Lung (tissue), 11 donors: ENCODE measurements at regions not wholly inside any gene's neighbourhood (a gene's known extent, or its start where the extent isn't known, plus 50 kb on each side); places are given as distances from the start of the nearest gene placed in this dataset.

Source experiments
- ATAC-seq: fragments of 200-7000 bp; cut with Tn5 transposase; one replicate; pipeline ENCODE4 v1.9.1; 2020; ENCODE audit warnings: moderate number of reproducible peaks; ENCODE audit not compliant: insufficient read depth, low FRiP score
- DNase-seq, 3 donors: peaks; one replicate each; pipeline ENCODE4 v3.0.0-alpha.2; 2013 to 2017
- H3K27ac ChIP-seq, 2 donors: one replicate each; pipeline ENCODE4 v1.5.1; 2013; ENCODE audit warnings: mild to moderate bottlenecking in 2 of 2, moderate library complexity in 2 of 2, control low read depth in 1 of 2, inconsistent platforms in 1 of 2, low read depth in 1 of 2, low read length in 1 of 2
- H3K27me3 ChIP-seq, 3 donors: one replicate each; pipeline ENCODE4 v1.5.1; 2013; ENCODE audit warnings: low read length in 2 of 3; ENCODE audit not compliant: control insufficient read depth in 3 of 3, insufficient read depth in 3 of 3
- H3K36me3 ChIP-seq, 4 donors: one replicate each; pipeline ENCODE4 v1.5.1; 2013; ENCODE audit warnings: low read length in 4 of 4, mild to moderate bottlenecking in 1 of 4, moderate library complexity in 1 of 4; ENCODE audit not compliant: control insufficient read depth in 4 of 4, insufficient read depth in 4 of 4
- H3K4me1 ChIP-seq, 5 donors: one replicate each; pipeline ENCODE4 v1.5.1; 2013; ENCODE audit warnings: low read length in 5 of 5, mild to moderate bottlenecking in 2 of 5, moderate library complexity in 1 of 5; ENCODE audit not compliant: control insufficient read depth in 5 of 5, insufficient read depth in 5 of 5
- H3K4me3 ChIP-seq: one replicate; pipeline ENCODE4 v1.5.1; 2013; ENCODE audit warnings: mild to moderate bottlenecking, control low read depth, moderate library complexity
- H3K9ac ChIP-seq, 2 donors: one replicate each; pipeline ENCODE4 v1.5.1; 2013; ENCODE audit warnings: low read length in 2 of 2, control low read depth in 1 of 2; ENCODE audit not compliant: insufficient read depth in 1 of 2
- H3K9me3 ChIP-seq, 4 donors: one replicate each; pipeline ENCODE4 v1.5.1; 2013; ENCODE audit warnings: low read length in 3 of 4, mild to moderate bottlenecking in 1 of 4, moderate library complexity in 1 of 4; ENCODE audit not compliant: control insufficient read depth in 4 of 4, insufficient read depth in 3 of 4
- WGBS, 2 donors: extraction: QIAGEN DNeasy Blood & Tissue Kit; methylation state at CpG; one replicate each; pipeline ENCODE4 v1.1.7; 2013; 5-methylcytosine and 5-hydroxymethylcytosine counted together
- TF ChIP-seq, protein P1 (sequence below): IDR thresholded peaks from 2 replicates; pipeline ENCODE4 v1.5.1; 2012; ENCODE audit warnings: mild to moderate bottlenecking; ENCODE audit errors: control extremely low read depth, extremely low read depth
- donor health status: control.
- donor health status: control.
- donor health status: Bipolar disorder and iron deficiency.
- donor health status: healthy.
- donor health status: DM: yes; HTN: yes; CAD: no.

DNA sequence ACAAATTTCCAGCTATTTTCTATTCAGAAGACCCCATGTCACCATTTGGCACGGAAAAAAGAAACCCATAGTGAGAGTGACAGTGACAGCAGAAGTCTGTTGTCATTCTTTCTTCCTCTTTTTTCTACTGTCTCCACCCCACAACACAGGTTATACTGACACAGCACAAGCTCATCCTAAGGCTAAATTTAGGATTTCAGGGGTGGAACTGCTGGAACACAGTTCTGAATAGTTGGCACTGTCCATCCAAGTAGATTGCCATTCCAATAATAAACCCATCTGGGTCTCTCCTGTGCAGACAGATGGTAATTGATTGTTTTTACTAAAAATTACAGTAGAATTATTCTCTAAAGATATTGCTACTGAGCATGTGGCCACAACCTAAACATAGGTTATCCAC lies 95.2 kb upstream of the C11orf87 start:
- H3K27me3 ChIP-seq: no peaks in the 10 kb centered on the region
- no peak overlapping the region for H3K27ac ChIP-seq
- H3K9ac ChIP-seq: no peak overlapping the region
- H3K36me3 ChIP-seq: no peaks in the 10 kb centered on the region
- TF ChIP-seq, protein P1, sequence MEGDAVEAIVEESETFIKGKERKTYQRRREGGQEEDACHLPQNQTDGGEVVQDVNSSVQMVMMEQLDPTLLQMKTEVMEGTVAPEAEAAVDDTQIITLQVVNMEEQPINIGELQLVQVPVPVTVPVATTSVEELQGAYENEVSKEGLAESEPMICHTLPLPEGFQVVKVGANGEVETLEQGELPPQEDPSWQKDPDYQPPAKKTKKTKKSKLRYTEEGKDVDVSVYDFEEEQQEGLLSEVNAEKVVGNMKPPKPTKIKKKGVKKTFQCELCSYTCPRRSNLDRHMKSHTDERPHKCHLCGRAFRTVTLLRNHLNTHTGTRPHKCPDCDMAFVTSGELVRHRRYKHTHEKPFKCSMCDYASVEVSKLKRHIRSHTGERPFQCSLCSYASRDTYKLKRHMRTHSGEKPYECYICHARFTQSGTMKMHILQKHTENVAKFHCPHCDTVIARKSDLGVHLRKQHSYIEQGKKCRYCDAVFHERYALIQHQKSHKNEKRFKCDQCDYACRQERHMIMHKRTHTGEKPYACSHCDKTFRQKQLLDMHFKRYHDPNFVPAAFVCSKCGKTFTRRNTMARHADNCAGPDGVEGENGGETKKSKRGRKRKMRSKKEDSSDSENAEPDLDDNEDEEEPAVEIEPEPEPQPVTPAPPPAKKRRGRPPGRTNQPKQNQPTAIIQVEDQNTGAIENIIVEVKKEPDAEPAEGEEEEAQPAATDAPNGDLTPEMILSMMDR: no peak
- no peak overlapping the region for H3K4me3 ChIP-seq
- H3K4me1 ChIP-seq: peaks cover 0 to 4% (median 0%) of the 10 kb centered on the region in 5 donors
- WGBS, 2 donors: 74 to 83% methylated on average over 1 of the region's 1 CpG
- ATAC-seq: no peak
- no peak for DNase-seq
- peaks cover 0 to 4% (median 0%) of the 10 kb centered on the region in 4 donors for H3K9me3 ChIP-seq

DNA sequence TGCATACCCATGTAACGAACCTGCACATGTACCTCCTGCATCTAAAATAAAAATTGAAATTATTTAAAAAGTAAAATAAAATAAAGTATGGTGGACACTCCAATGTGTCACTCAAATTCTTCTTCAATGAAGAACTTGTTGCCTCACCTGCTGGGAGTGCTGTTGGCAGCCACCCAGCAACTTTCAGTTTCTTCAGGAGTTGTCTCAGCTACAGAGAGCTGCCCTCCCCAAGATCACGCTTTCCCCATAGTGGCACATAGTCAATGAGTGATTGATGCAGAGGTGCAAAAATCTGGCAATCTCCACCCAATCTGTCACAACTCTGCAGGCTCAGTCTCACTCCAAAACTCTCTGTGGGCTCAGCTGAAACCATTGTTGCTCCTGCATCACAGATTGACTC lies 92.3 kb upstream of the C11orf87 start:
- Histone ChIP-seq H3K36me3 (no peaks in the 10 kb centered on the region), H3K4me3 (no peak overlapping the region), H3K27me3 (no peaks in the 10 kb centered on the region), H3K27ac (no peak overlapping the region), H3K4me1 (peaks cover 0 to 4% (median 0%) of the 10 kb centered on the region in 5 donors), H3K9me3 (peaks cover 0 to 4% (median 0%) of the 10 kb centered on the region in 4 donors), H3K9ac (no peak overlapping the region)
- ATAC-seq (no peak), DNase-seq (no peak)
- TF ChIP-seq, protein P1: no peak
- WGBS, 2 donors: 86 to 88% methylated on average over 2 of the region's 2 CpGs

DNA sequence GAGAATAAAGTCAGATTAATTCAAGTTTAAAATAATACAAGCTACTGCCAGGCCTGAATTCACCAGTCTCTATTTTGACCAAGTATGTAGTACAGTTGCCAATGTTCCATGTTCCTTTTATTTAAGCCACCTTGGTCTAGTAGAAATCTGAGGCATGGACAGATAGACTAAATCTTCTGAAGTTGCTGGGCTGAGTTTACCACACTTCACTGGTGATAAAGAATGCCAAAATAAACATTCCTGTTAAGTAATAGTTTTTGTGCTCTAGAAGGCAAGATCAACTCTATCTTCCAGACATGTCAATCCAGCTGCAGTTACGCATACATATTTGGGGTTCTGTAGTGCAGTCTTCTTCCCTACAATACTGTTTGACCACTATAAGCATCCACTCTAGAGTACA lies 83.9 kb upstream of the C11orf87 start:
- H3K4me3 ChIP-seq: no peak overlapping the region
- TF ChIP-seq, protein P1: no peak
- no peak overlapping the region for H3K9ac ChIP-seq
- H3K4me1 ChIP-seq: no peaks in the 10 kb centered on the region
- no peak overlapping the region for H3K27ac ChIP-seq
- ATAC-seq (no peak), DNase-seq (no peak)
- no peaks in the 10 kb centered on the region for H3K27me3 ChIP-seq
- WGBS, 2 donors: 88 to 98% methylated on average over 1 of the region's 1 CpG
- H3K36me3 ChIP-seq: no peaks in the 10 kb centered on the region
- H3K9me3 ChIP-seq: no peaks in the 10 kb centered on the region

DNA sequence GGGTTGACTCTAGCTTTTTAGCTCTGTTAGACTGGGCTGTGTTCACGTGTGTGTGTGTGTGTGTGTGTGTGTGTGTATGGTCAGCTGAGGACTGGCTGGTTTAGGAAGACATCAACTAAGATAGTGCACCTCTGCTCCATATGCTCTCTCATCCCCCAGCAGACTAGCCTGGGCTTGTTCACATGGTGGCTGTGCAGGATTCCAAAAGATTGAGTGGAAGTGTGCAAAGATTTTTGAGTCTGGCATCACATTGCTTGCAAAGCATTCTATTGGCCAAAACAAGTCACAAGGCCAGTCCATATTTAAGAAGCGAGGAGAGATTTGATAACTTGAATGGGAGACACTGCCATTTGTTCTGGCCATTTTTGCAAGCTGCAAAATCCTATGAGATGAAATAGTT lies 79.7 kb upstream of the C11orf87 start:
- no peaks in the 10 kb centered on the region for H3K36me3 ChIP-seq
- no peak overlapping the region for H3K4me3 ChIP-seq
- no peak overlapping the region for H3K9ac ChIP-seq
- TF ChIP-seq, protein P1: no peak
- H3K4me1 ChIP-seq: no peaks in the 10 kb centered on the region
- no peaks in the 10 kb centered on the region for H3K9me3 ChIP-seq
- no peaks in the 10 kb centered on the region for H3K27me3 ChIP-seq
- H3K27ac ChIP-seq: no peak overlapping the region
- WGBS, 2 donors: 75 to 92% methylated on average over 2 of the region's 2 CpGs
- ATAC-seq (no peak), DNase-seq (no peak)
